Right lobe of liver (tissue), 6 donors: ENCODE measurements at regions not wholly inside any gene's neighbourhood (a gene's known extent, or its start where the extent isn't known, plus 50 kb on each side); places are given as distances from the start of the nearest gene placed in this dataset.
"Not testable (repeated sequence)": the region's sequence is repeated elsewhere in the genome, so short reads cannot be mapped to it uniquely, and the experiment has no call there.

Experiments used
- ATAC-seq, 4 donors: fragments of 200-7000 bp; cut with Tn5 transposase; one replicate each; pipeline ENCODE4 v1.9.1; 2020; ENCODE audit warnings: mild to moderate bottlenecking in 4 of 4, moderate library complexity in 4 of 4
- DNase-seq, 3 donors: peaks; one replicate each; pipeline ENCODE4 v3.0.0-alpha.2; 2020
- H3K27ac ChIP-seq, 3 donors: fragments of 200-600 bp; one replicate each; pipeline ENCODE4 v1.8.0; 2022
- H3K27me3 ChIP-seq, 2 donors: fragments of 200-600 bp; one replicate each; pipeline ENCODE4 v1.8.0; 2022
- H3K36me3 ChIP-seq, 4 donors: fragments of 200-600 bp; sonication (generic) in 1 of 4; one replicate each; pipeline versions ENCODE4 v1.5.1 to v1.8.0; 2017 to 2022; ENCODE audit warnings: control low read depth in 1 of 4
- H3K4me1 ChIP-seq, 4 donors: fragments of 200-600 bp; sonication (generic) in 1 of 4; one replicate each; pipeline versions ENCODE4 v1.5.1 to v1.8.0; 2017 to 2022; ENCODE audit warnings: control low read depth in 1 of 4
- H3K4me3 ChIP-seq, 3 donors: fragments of 200-600 bp; one replicate each; pipeline ENCODE4 v1.8.0; 2022
- H3K9me3 ChIP-seq, 4 donors: fragments of 200-600 bp; sonication (generic) in 1 of 4; one replicate each; pipeline versions ENCODE4 v1.5.1 to v1.8.0; 2017 to 2022; ENCODE audit warnings: control low read depth in 1 of 4
- POLR2A ChIP-seq: fragments of 450-650 bp; IDR thresholded peaks from one replicate; pipeline ENCODE4 v1.6.1; 2017; ENCODE audit warnings: antibody characterized with exemption, mild to moderate bottlenecking
- whole genome bisulfite sequencing: methylation state at CpG from one replicate; pipeline ENCODE4 v1.1.6; 2018; ENCODE audit warnings: low coverage, low lambda C conversion rate; ENCODE audit not compliant: insufficient coverage; ENCODE audit errors: missing lambda C conversion rate; 5-methylcytosine and 5-hydroxymethylcytosine counted together
- intact Hi-C, 2 donors: fragments of 100-400 bp; cut with DNase I; formaldehyde crosslinking; loops; one replicate each; pipeline versions ENCODE4 v1.11.2 to v1.14.1; 2022
- TF ChIP-seq, protein P1 (sequence below), 4 donors: fragments of 200-600 bp in 3 of 4; fragments of 450-650 bp in 1 of 4; IDR thresholded peaks; one replicate each; pipeline versions ENCODE4 v1.5.1 to v1.8.0; 2016 to 2022; ENCODE audit warnings: antibody characterized with exemption in 4 of 4, mild to moderate bottlenecking in 2 of 4
- donor health status: DM: no; HTN: yes; CAD: no.
- donor health status: DM: no; HTN: no; CAD: no.
- donor health status: DM: no; HTN: no; CAD: no.
- donor health status: DM: no; HTN: yes; CAD: no.
- donor health status: DM: no; HTN: yes; CAD: no.

DNA sequence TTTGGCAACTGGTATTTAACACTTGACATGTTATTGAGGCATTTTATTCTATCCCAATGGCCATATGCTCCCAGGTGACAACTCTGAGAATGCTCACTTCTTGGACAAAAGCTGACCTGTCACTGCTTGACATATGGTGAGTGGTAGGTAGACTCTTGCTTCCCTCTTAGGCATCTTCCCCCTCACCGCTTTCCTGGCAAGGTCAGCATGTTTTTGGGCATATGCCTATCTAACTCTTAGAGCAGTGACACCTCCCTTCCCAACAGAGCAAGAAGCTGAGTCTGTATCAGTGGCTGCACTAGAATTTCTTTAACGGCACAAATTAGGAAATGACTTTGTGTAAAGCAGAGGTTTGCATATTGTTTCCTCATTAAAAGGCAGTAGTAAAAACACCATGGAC is 300.7 kb downstream of the OXSM start:
- 72% methylated on average over 2 of the region's 2 CpGs for WGBS
- TF ChIP-seq, protein P1, sequence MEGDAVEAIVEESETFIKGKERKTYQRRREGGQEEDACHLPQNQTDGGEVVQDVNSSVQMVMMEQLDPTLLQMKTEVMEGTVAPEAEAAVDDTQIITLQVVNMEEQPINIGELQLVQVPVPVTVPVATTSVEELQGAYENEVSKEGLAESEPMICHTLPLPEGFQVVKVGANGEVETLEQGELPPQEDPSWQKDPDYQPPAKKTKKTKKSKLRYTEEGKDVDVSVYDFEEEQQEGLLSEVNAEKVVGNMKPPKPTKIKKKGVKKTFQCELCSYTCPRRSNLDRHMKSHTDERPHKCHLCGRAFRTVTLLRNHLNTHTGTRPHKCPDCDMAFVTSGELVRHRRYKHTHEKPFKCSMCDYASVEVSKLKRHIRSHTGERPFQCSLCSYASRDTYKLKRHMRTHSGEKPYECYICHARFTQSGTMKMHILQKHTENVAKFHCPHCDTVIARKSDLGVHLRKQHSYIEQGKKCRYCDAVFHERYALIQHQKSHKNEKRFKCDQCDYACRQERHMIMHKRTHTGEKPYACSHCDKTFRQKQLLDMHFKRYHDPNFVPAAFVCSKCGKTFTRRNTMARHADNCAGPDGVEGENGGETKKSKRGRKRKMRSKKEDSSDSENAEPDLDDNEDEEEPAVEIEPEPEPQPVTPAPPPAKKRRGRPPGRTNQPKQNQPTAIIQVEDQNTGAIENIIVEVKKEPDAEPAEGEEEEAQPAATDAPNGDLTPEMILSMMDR (IDR thresholded peaks at IDR 0.05), result no peak
- no peak for TF ChIP-seq POLR2A
- Histone ChIP-seq H3K36me3 (no peaks in the 10 kb centered on the region), H3K4me1 (no peaks in the 10 kb centered on the region), H3K27ac (no peak overlapping the region), H3K27me3 (no peaks in the 10 kb centered on the region), H3K4me3 (no peak overlapping the region), H3K9me3 (no peaks in the 10 kb centered on the region)
- intact Hi-C loops, result no loop called here
- ATAC-seq (no peak), DNase-seq (no peak)

DNA sequence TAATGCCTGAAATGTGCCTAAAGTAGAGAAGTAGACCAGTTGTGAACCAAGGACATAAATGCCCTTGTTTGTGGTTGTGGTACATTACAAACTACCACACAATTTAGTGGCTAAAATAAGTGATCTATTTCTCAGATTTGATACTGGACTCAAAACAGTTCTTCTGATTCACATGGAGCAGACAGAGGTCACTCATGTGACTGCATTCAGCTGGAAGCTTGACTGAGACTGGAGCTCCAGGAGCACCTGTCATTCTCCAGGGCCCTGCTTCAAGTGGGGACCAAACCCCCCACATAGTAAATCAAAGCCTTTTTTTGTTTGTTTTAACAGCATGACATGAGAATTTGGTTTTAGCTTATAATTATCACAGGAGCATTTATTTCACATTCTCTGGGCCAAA is 301.2 kb downstream of the OXSM start:
- intact Hi-C loops, result no loop called here
- no peak overlapping the region for H3K4me3 ChIP-seq
- no peaks in the 10 kb centered on the region for H3K9me3 ChIP-seq
- no peak for ATAC-seq
- no peak overlapping the region for H3K27ac ChIP-seq
- TF ChIP-seq POLR2A, result no peak
- TF ChIP-seq, protein P1 (IDR thresholded peaks at IDR 0.05), result no peak
- H3K36me3 ChIP-seq, result no peaks in the 10 kb centered on the region
- H3K4me1 ChIP-seq, result no peaks in the 10 kb centered on the region
- H3K27me3 ChIP-seq, result no peaks in the 10 kb centered on the region
- no peak for DNase-seq

DNA sequence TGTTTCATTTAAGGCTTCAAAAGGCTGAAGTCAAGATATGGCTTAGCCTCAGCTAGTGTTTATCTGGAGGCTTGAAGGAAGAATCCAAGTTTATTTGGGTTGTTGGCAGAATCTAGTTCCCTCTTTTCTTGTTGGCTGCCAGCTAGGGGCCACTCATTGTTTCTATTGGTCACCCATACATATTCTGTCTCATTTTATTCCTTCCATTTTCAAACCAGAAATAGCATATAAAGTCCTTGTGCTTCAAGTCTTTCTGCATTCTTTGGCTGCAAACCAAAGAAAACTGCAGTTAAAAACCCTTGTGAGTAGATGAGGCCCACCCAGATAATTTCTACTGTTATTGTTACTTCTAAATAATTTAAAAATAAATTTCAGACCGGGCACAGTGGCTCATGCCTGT is 301.7 kb downstream of the OXSM start:
- H3K27me3 ChIP-seq, result no peaks in the 10 kb centered on the region
- intact Hi-C loops, result no loop called here
- ATAC-seq, result no peak
- H3K4me1 ChIP-seq, result no peaks in the 10 kb centered on the region
- TF ChIP-seq POLR2A, result no peak
- TF ChIP-seq, protein P1 (IDR thresholded peaks at IDR 0.05), result no peak
- no peak overlapping the region for H3K27ac ChIP-seq
- no peaks in the 10 kb centered on the region for H3K36me3 ChIP-seq
- WGBS, result 23% methylated on average over 1 of the region's 1 CpG
- H3K4me3 ChIP-seq, result no peak overlapping the region
- DNase-seq, result no peak
- no peaks in the 10 kb centered on the region for H3K9me3 ChIP-seq

DNA sequence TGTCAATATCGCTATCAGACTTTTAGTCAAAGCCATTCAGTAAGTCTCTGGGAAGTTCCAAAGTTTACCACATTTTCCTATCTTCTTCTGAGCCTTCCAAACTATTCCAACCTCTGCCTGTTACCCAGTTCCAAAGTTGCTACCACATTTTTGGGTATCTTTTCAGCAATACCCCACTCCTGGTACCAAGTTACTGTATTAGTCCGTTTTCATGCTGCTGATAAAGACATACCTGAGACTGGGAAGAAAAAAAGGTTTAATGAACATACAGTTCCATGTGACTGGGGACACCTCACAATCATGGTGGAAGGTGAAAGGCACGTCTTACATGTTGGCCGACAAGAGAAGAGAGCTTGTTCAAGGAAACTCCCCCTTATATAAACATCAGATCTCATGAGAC is 307.2 kb downstream of the OXSM start:
- ATAC-seq, result not testable (repeated sequence)

DNA sequence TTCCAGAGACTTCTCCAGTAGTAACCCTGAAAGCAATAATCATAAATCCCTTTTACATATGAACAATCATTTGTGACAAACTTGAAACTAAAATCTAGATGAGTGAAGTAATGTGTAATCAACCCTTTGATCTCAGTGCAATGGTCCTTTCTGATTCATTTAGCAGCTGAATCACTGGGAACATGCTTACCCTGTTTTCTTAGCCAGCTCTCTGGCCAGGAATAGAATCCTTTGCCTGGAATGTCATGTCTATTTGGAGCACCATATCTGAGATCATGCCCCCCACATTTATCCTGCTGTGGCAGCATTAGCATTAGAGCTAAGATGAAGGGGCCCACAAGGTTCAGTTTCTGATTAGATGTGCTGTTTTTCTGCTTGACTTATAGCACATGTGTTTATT is 309.8 kb downstream of the OXSM start:
- intact Hi-C loops, result no loop called here
- H3K36me3 ChIP-seq, result no peaks in the 10 kb centered on the region
- DNase-seq (no peak), ATAC-seq (no peak)
- H3K27me3 ChIP-seq, result no peaks in the 10 kb centered on the region
- H3K27ac ChIP-seq, result no peak overlapping the region
- no peak overlapping the region for H3K4me3 ChIP-seq
- H3K9me3 ChIP-seq, result no peaks in the 10 kb centered on the region
- no peaks in the 10 kb centered on the region for H3K4me1 ChIP-seq
- TF ChIP-seq, protein P1 (IDR thresholded peaks at IDR 0.05), result no peak
- TF ChIP-seq POLR2A, result no peak

More for the DNA sequence above, 307.2 kb downstream of the OXSM start:
- H3K27ac ChIP-seq, intact Hi-C loops, H3K4me3 ChIP-seq, H3K9me3 ChIP-seq, H3K36me3 ChIP-seq, H3K4me1 ChIP-seq, H3K27me3 ChIP-seq, DNase-seq: not testable (repeated sequence)
- WGBS, result 53% methylated on average over 3 of the region's 4 CpGs
